PC-3 (cell line): ENCODE measurements at regions not wholly inside any gene's neighbourhood (a gene's known extent, or its start where the extent isn't known, plus 50 kb on each side); places are given as distances from the start of the nearest gene placed in this dataset.

ENCODE experiments used
- CTCF ChIP-seq: fragments of 300-600 bp; sonication (generic); conservative IDR thresholded peaks from 2 replicates; pipeline ENCODE4 v1.5.1; 2017; ENCODE audit warnings: antibody characterized with exemption, low read depth, mild to moderate bottlenecking, low read length
- EZH2 ChIP-seq: fragments of 300-600 bp; sonication (generic); IDR thresholded peaks from one replicate; pipeline ENCODE4 v1.6.1; 2017; ENCODE audit warnings: antibody characterized with exemption, mild to moderate bottlenecking, low read length; ENCODE audit not compliant: unreplicated experiment

- no peak for TF ChIP-seq CTCF
- TF ChIP-seq EZH2, result no peak
These were observed 385.9 kb upstream of the ANO5 start for GRCh38 chr11:21806947-21807346.
